IMR-90 (cell line): ENCODE measurements at regions not wholly inside any gene's neighbourhood (a gene's known extent, or its start where the extent isn't known, plus 50 kb on each side); places are given as distances from the start of the nearest gene placed in this dataset.

Source experiments
- ATAC-seq: fragments of 200-7000 bp; cut with Tn5 transposase; 2 replicates; pipeline ENCODE4 v1.9.1; 2020; ENCODE audit warnings: low read depth, mild to moderate bottlenecking, moderate library complexity
- BruUV-seq: library from RNA; stranded (reverse); fragments of 400-500 nt; replicated peaks from 2 replicates; lab custom pipeline; 2021; lab: Mats Ljungman, UMichigan
- CTCF ChIA-PET: fragments of 300-600 bp; formaldehyde crosslinking; extraction: SDS; loops from one replicate; lab custom pipeline; 2021; ENCODE audit warnings: antibody characterized with exemption; lab: Yijun Ruan, JAX
- POLR2A ChIA-PET: fragments of 300-600 bp; sonication (Branson Sonifier 250); formaldehyde crosslinking; loops from one replicate; lab custom pipeline; 2022; ENCODE audit warnings: antibody characterized with exemption; ENCODE audit not compliant: unreplicated experiment; lab: Charles Lee
- DNase-seq: peaks from one replicate; pipeline ENCODE4 v3.0.0; 2013
- H2AFZ ChIP-seq: replicated peaks from 2 replicates; pipeline ENCODE3; 2013; ENCODE audit warnings: low read length, mild to moderate bottlenecking; ENCODE audit not compliant: poor library complexity
- H2AK5ac ChIP-seq: 2 replicates; pipeline ENCODE4 v1.6.1; 2013; ENCODE audit warnings: low read depth, low read length, inconsistent platforms
- H2AK9ac ChIP-seq: replicated peaks from 2 replicates; pipeline ENCODE3; 2013; ENCODE audit warnings: mild to moderate bottlenecking, low read depth, low read length, moderate library complexity; ENCODE audit not compliant: poor library complexity
- H2BK120ac ChIP-seq: 2 replicates; pipeline ENCODE4 v1.6.1; 2013; ENCODE audit warnings: low read depth, low read length, inconsistent platforms
- H2BK15ac ChIP-seq: 3 replicates; pipeline ENCODE4 v1.6.1; 2013; ENCODE audit warnings: low read depth, low read length, inconsistent platforms
- H2BK20ac ChIP-seq: 2 replicates; pipeline ENCODE4 v1.6.1; 2013; ENCODE audit warnings: low read depth, mild to moderate bottlenecking, inconsistent platforms, low read length, moderate library complexity
- H2BK5ac ChIP-seq: 2 replicates; pipeline ENCODE4 v1.6.1; 2013; ENCODE audit warnings: mild to moderate bottlenecking, low read depth, low read length, inconsistent platforms; ENCODE audit not compliant: poor library complexity, severe bottlenecking
- H3K14ac ChIP-seq: replicated peaks from 2 replicates; pipeline ENCODE4 v1.6.1; 2013; ENCODE audit warnings: low read depth, low read length, inconsistent platforms
- H3K18ac ChIP-seq: 2 replicates; pipeline ENCODE4 v1.6.1; 2013; ENCODE audit warnings: low read depth, low read length, control low read depth
- H3K23ac ChIP-seq: 2 replicates; pipeline ENCODE4 v1.6.1; 2013; ENCODE audit warnings: low read depth, low read length, inconsistent platforms
- H3K27ac ChIP-seq: 2 replicates; pipeline ENCODE4 v1.5.1; 2013; ENCODE audit warnings: mild to moderate bottlenecking, control low read depth, low read length; ENCODE audit not compliant: insufficient read depth
- H3K27me3 ChIP-seq: 2 replicates; pipeline ENCODE4 v1.6.1; 2013; ENCODE audit warnings: low read length; ENCODE audit not compliant: control insufficient read depth, insufficient read depth
- H3K36me3 ChIP-seq: 2 replicates; pipeline ENCODE4 v1.6.1; 2013; ENCODE audit warnings: low read length, mixed read lengths; ENCODE audit not compliant: control insufficient read depth, insufficient read depth
- H3K4ac ChIP-seq: 2 replicates; pipeline ENCODE4 v1.6.1; 2013; ENCODE audit warnings: low read depth, low read length, inconsistent platforms
- H3K4me1 ChIP-seq: 2 replicates; pipeline ENCODE4 v1.6.1; 2013; ENCODE audit warnings: low read length, mixed read lengths; ENCODE audit not compliant: control insufficient read depth, insufficient read depth
- H3K4me2 ChIP-seq: 2 replicates; pipeline ENCODE4 v1.6.1; 2013; ENCODE audit warnings: low read depth, mild to moderate bottlenecking, control low read depth, low read length, moderate library complexity
- H3K4me3 ChIP-seq: 2 replicates; pipeline ENCODE4 v1.5.1; 2013; ENCODE audit warnings: low read depth, mild to moderate bottlenecking, control low read depth, low read length, moderate library complexity; ENCODE audit not compliant: insufficient read depth
- H3K56ac ChIP-seq: 2 replicates; pipeline ENCODE4 v1.6.1; 2013; ENCODE audit warnings: low read length, inconsistent platforms; ENCODE audit not compliant: insufficient read depth; ENCODE audit errors: extremely low read depth
- H3K79me1 ChIP-seq, 2 experiments: 2 replicates each; pipeline ENCODE4 v1.6.1; 2013; ENCODE audit warnings: low read length in 2 of 2, inconsistent platforms in 1 of 2, low read depth in 1 of 2
- H3K9ac ChIP-seq: 2 replicates; pipeline ENCODE4 v1.6.1; 2013; ENCODE audit warnings: low read depth, low read length, control low read depth
- H3K9me1 ChIP-seq: 2 replicates; pipeline ENCODE4 v1.6.1; 2013; ENCODE audit warnings: low read length, inconsistent platforms; ENCODE audit not compliant: insufficient read depth
- H3K9me3 ChIP-seq: 2 replicates; pipeline ENCODE4 v1.6.1; 2013; ENCODE audit warnings: low read length; ENCODE audit not compliant: control insufficient read depth, insufficient read depth
- H4K20me1 ChIP-seq: 2 replicates; pipeline ENCODE4 v1.6.1; 2013; ENCODE audit warnings: low read length, inconsistent platforms; ENCODE audit not compliant: insufficient read depth
- H4K5ac ChIP-seq: 2 replicates; pipeline ENCODE4 v1.6.1; 2013; ENCODE audit warnings: mild to moderate bottlenecking, low read depth, low read length, control low read depth
- H4K8ac ChIP-seq, 2 experiments: 2 replicates each; pipeline ENCODE4 v1.6.1; 2013; ENCODE audit warnings: low read depth in 2 of 2, low read length in 2 of 2, control low read depth in 1 of 2, inconsistent platforms in 1 of 2
- H4K91ac ChIP-seq: 2 replicates; pipeline ENCODE4 v1.6.1; 2013; ENCODE audit warnings: low read depth, low read length, inconsistent platforms; ENCODE audit not compliant: insufficient read depth
- BHLHE40 ChIP-seq: fragments of 150-350 bp; IDR thresholded peaks from 2 replicates; pipeline ENCODE4 v1.6.1; 2016; ENCODE audit warnings: mild to moderate bottlenecking, low read depth, low read length
- CEBPB ChIP-seq: IDR thresholded peaks from 2 replicates; pipeline ENCODE4 v1.6.1; 2012; ENCODE audit warnings: low read depth, low read length, improper control_type of control experiment
- CHD1 ChIP-seq: IDR thresholded peaks from 2 replicates; pipeline ENCODE4 v1.6.1; 2012; ENCODE audit warnings: low read depth, low read length, improper control_type of control experiment
- FOS ChIP-seq: fragments of 150-350 bp; IDR thresholded peaks from 2 replicates; pipeline ENCODE4 v1.6.1; 2016; ENCODE audit warnings: low read depth, low read length
- MAFK ChIP-seq: IDR thresholded peaks from 2 replicates; pipeline ENCODE4 v1.6.1; 2012; ENCODE audit warnings: low read depth, low read length, improper control_type of control experiment
- MAZ ChIP-seq: IDR thresholded peaks from 2 replicates; pipeline ENCODE4 v1.6.1; 2012; ENCODE audit warnings: low read depth, mild to moderate bottlenecking, low read length, improper control_type of control experiment, moderate library complexity, borderline replicate concordance
- MXI1 ChIP-seq: IDR thresholded peaks from 2 replicates; pipeline ENCODE4 v1.6.1; 2012; ENCODE audit warnings: low read depth, mild to moderate bottlenecking, low read length, moderate library complexity, borderline replicate concordance
- NFE2L2 ChIP-seq: fragments of 150-350 bp; IDR thresholded peaks from 2 replicates; pipeline ENCODE4 v1.6.1; 2016; ENCODE audit warnings: low read depth, mild to moderate bottlenecking, low read length
- RAD21 ChIP-seq: IDR thresholded peaks from 2 replicates; pipeline ENCODE4 v1.6.1; 2012; ENCODE audit warnings: low read length, improper control_type of control experiment
- RCOR1 ChIP-seq: IDR thresholded peaks from 2 replicates; pipeline ENCODE4 v1.6.1; 2012; ENCODE audit warnings: mild to moderate bottlenecking, low read length, improper control_type of control experiment; ENCODE audit not compliant: insufficient replicate concordance
- RFX5 ChIP-seq: IDR thresholded peaks from 2 replicates; pipeline ENCODE4 v1.8.0; 2012; ENCODE audit warnings: low read depth, mild to moderate bottlenecking, low read length, moderate library complexity
- SMC3 ChIP-seq: fragments of 150-350 bp; IDR thresholded peaks from 2 replicates; pipeline ENCODE4 v1.6.1; 2016; ENCODE audit warnings: low read depth, mild to moderate bottlenecking, antibody characterized with exemption, low read length, moderate library complexity
- WGBS, 2 experiments: methylation state at CpG; one replicate each; pipeline versions ENCODE4 v1.1.5 to v1.1.7; 2013; ENCODE audit warnings: missing lambda C conversion rate in 2 of 2; ENCODE audit not compliant: insufficient read length in 1 of 2; ENCODE audit errors: extremely low coverage in 2 of 2; 5-methylcytosine and 5-hydroxymethylcytosine counted together
- dilution Hi-C: fragments of 300-500 bp; cut with HindIII; formaldehyde crosslinking; loops from one replicate; pipeline ENCODE4 v1.14.3; 2018; ENCODE audit warnings: low sequenced_read_pairs; ENCODE audit not compliant: unreplicated experiment
- in situ Hi-C: fragments of 300-500 bp; cut with MboI; formaldehyde crosslinking; loops from 3 replicates; pipeline ENCODE4 v1.14.3; 2019; ENCODE audit warnings: low sequenced_read_pairs, inconsistent platforms, mixed read lengths
- intact Hi-C: fragments of 100-400 bp; cut with micrococcal nuclease; formaldehyde crosslinking; loops from 2 replicates; pipeline ENCODE4 v1.10.0; 2022
- TF ChIP-seq, protein P1 (sequence below): fragments of 150-350 bp; IDR thresholded peaks from 2 replicates; pipeline ENCODE4 v1.6.1; 2016; ENCODE audit warnings: low read depth, mild to moderate bottlenecking, low read length, moderate library complexity, borderline replicate concordance
- TF ChIP-seq, protein P2 (sequence below): conservative IDR thresholded peaks from 2 replicates; pipeline ENCODE4 v1.5.1; 2012; ENCODE audit warnings: mild to moderate bottlenecking, low read depth, low read length, improper control_type of control experiment

DNA sequence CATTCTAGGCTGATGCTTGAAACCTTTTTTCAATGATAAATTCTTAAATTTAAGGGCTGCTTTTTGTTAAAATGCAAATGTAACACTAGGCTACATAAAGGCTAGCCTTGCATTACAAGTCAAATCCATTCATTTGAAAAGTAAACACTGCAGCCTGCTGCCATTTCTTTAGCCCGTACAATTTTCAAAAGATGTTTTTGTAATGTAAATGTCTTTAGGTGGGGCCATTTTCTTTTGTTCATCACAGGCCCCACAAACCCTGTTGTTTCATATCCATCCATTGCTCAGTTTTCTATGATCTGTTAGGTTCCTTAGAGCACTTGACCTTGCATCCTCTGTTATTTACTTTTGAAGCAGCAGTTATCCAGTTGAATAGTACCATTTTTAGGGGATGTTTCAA lies 296.2 kb upstream of the AMOT start:
- Histone ChIP-seq H3K18ac (no peak overlapping the region), H3K9me1 (no peaks in the 10 kb centered on the region), H3K27me3 (no peaks in the 10 kb centered on the region), H2BK5ac (no peak overlapping the region), H2AK5ac (no peak overlapping the region), H3K56ac (no peak overlapping the region), H3K4me1 (no peaks in the 10 kb centered on the region), H2AFZ (no peak overlapping the region), H4K20me1 (no peaks in the 10 kb centered on the region), H2BK15ac (no peak overlapping the region), H3K36me3 (no peaks in the 10 kb centered on the region), H4K91ac (no peak overlapping the region), H3K9me3 (no peaks in the 10 kb centered on the region), H3K27ac (no peak overlapping the region), H2BK20ac (no peak overlapping the region), H3K79me1 (no peaks in the 10 kb centered on the region), H3K23ac (no peak overlapping the region), H3K4me2 (no peak overlapping the region), H2AK9ac (no peak overlapping the region), H3K14ac (no peak overlapping the region), H3K4me3 (no peak overlapping the region), H4K8ac (no peak overlapping the region), H3K4ac (no peak overlapping the region), H3K9ac (no peak overlapping the region), H2BK120ac (no peak overlapping the region), H4K5ac (no peak overlapping the region)
- DNase-seq = no peak
- ChIA-PET CTCF (no interaction called here), POLR2A (no interaction called here)
- in situ Hi-C loops (no loop called here), intact Hi-C loops (loop anchor here (5.0 kb wide), 1 partner anchor 1950 kb away; no protein-coding TSS in a partner anchor), dilution Hi-C loops (no loop called here)
- BruUV-seq = no TSS peak
- no CpG with 5 or more reads among the region's 1 CpG for WGBS, 2 experiments
- TF ChIP-seq CHD1 (no peak), BHLHE40 (no peak), NFE2L2 (no peak), RCOR1 (no peak), MAZ (no peak), RFX5 (no peak), SMC3 (no peak), CEBPB (no peak), FOS (no peak), MAFK (no peak), RAD21 (no peak), MXI1 (no peak)
- TF ChIP-seq, protein P1, sequence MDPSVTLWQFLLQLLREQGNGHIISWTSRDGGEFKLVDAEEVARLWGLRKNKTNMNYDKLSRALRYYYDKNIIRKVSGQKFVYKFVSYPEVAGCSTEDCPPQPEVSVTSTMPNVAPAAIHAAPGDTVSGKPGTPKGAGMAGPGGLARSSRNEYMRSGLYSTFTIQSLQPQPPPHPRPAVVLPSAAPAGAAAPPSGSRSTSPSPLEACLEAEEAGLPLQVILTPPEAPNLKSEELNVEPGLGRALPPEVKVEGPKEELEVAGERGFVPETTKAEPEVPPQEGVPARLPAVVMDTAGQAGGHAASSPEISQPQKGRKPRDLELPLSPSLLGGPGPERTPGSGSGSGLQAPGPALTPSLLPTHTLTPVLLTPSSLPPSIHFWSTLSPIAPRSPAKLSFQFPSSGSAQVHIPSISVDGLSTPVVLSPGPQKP = no peak
- TF ChIP-seq, protein P2, sequence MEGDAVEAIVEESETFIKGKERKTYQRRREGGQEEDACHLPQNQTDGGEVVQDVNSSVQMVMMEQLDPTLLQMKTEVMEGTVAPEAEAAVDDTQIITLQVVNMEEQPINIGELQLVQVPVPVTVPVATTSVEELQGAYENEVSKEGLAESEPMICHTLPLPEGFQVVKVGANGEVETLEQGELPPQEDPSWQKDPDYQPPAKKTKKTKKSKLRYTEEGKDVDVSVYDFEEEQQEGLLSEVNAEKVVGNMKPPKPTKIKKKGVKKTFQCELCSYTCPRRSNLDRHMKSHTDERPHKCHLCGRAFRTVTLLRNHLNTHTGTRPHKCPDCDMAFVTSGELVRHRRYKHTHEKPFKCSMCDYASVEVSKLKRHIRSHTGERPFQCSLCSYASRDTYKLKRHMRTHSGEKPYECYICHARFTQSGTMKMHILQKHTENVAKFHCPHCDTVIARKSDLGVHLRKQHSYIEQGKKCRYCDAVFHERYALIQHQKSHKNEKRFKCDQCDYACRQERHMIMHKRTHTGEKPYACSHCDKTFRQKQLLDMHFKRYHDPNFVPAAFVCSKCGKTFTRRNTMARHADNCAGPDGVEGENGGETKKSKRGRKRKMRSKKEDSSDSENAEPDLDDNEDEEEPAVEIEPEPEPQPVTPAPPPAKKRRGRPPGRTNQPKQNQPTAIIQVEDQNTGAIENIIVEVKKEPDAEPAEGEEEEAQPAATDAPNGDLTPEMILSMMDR = no peak
- no peak for ATAC-seq
